GM12864 (cell line): ENCODE measurements at regions not wholly inside any gene's neighbourhood (a gene's known extent, or its start where the extent isn't known, plus 50 kb on each side); places are given as distances from the start of the nearest gene placed in this dataset.
A peak's percentile ranks its signal among the peaks of the same experiment; 100 is the strongest.

Experiments used
- DNase-seq: peaks from one replicate; pipeline ENCODE4 v3.0.0-alpha.2; 2011; ENCODE audit warnings: low read depth
- H3K4me3 ChIP-seq: 2 replicates; pipeline ENCODE4 v1.5.1; 2011; ENCODE audit warnings: mild to moderate bottlenecking, low read depth, low read length, control low read depth
- CTCF ChIP-seq: IDR thresholded peaks from 2 replicates; pipeline ENCODE4 v1.5.1; 2011; ENCODE audit warnings: low read depth, mild to moderate bottlenecking, moderate library complexity, low read length, control low read depth, inconsistent platforms; ENCODE audit errors: missing control alignments

- no peak for DNase-seq
- no peak for TF ChIP-seq CTCF
- H3K4me3 ChIP-seq: no peak overlapping the region
Measured at GRCh38 chr20:50455656-50456451, 54.3 kb upstream of the PTPN1 start.

GRCh38 chr20:50456452-50457324 lies 53.5 kb upstream of the PTPN1 start:
- DNase-seq: no peak
- no peak overlapping the region for H3K4me3 ChIP-seq
- peak; percentile 44 for TF ChIP-seq CTCF

- no peak overlapping the region for H3K4me3 ChIP-seq
- no peak for DNase-seq
- TF ChIP-seq CTCF: no peak
Measured at GRCh38 chr20:50459124-50459918, 50.9 kb upstream of the PTPN1 start.

GRCh38 chr20:50460115-50460607 lies 50.0 kb upstream of the PTPN1 start:
- DNase-seq: no peak

More at GRCh38 chr20:50460115-50460607, 50.0 kb upstream of the PTPN1 start:
- no peak for TF ChIP-seq CTCF
- H3K4me3 ChIP-seq: no peak overlapping the region
